Lung (tissue), 11 donors: ENCODE measurements at regions not wholly inside any gene's neighbourhood (a gene's known extent, or its start where the extent isn't known, plus 50 kb on each side); places are given as distances from the start of the nearest gene placed in this dataset.

Source experiments
- ATAC-seq: fragments of 200-7000 bp; cut with Tn5 transposase; one replicate; pipeline ENCODE4 v1.9.1; 2020; ENCODE audit warnings: moderate number of reproducible peaks; ENCODE audit not compliant: insufficient read depth, low FRiP score
- DNase-seq, 3 donors: peaks; one replicate each; pipeline ENCODE4 v3.0.0-alpha.2; 2013 to 2017
- H3K27ac ChIP-seq, 2 donors: one replicate each; pipeline ENCODE4 v1.5.1; 2013; ENCODE audit warnings: mild to moderate bottlenecking in 2 of 2, moderate library complexity in 2 of 2, control low read depth in 1 of 2, inconsistent platforms in 1 of 2, low read depth in 1 of 2, low read length in 1 of 2
- H3K27me3 ChIP-seq, 3 donors: one replicate each; pipeline ENCODE4 v1.5.1; 2013; ENCODE audit warnings: low read length in 2 of 3; ENCODE audit not compliant: control insufficient read depth in 3 of 3, insufficient read depth in 3 of 3
- H3K36me3 ChIP-seq, 4 donors: one replicate each; pipeline ENCODE4 v1.5.1; 2013; ENCODE audit warnings: low read length in 4 of 4, mild to moderate bottlenecking in 1 of 4, moderate library complexity in 1 of 4; ENCODE audit not compliant: control insufficient read depth in 4 of 4, insufficient read depth in 4 of 4
- H3K4me1 ChIP-seq, 5 donors: one replicate each; pipeline ENCODE4 v1.5.1; 2013; ENCODE audit warnings: low read length in 5 of 5, mild to moderate bottlenecking in 2 of 5, moderate library complexity in 1 of 5; ENCODE audit not compliant: control insufficient read depth in 5 of 5, insufficient read depth in 5 of 5
- H3K4me3 ChIP-seq: one replicate; pipeline ENCODE4 v1.5.1; 2013; ENCODE audit warnings: mild to moderate bottlenecking, control low read depth, moderate library complexity
- H3K9ac ChIP-seq, 2 donors: one replicate each; pipeline ENCODE4 v1.5.1; 2013; ENCODE audit warnings: low read length in 2 of 2, control low read depth in 1 of 2; ENCODE audit not compliant: insufficient read depth in 1 of 2
- H3K9me3 ChIP-seq, 4 donors: one replicate each; pipeline ENCODE4 v1.5.1; 2013; ENCODE audit warnings: low read length in 3 of 4, mild to moderate bottlenecking in 1 of 4, moderate library complexity in 1 of 4; ENCODE audit not compliant: control insufficient read depth in 4 of 4, insufficient read depth in 3 of 4
- WGBS, 2 donors: extraction: QIAGEN DNeasy Blood & Tissue Kit; methylation state at CpG; one replicate each; pipeline ENCODE4 v1.1.7; 2013; 5-methylcytosine and 5-hydroxymethylcytosine counted together
- TF ChIP-seq, protein P1 (sequence below): IDR thresholded peaks from 2 replicates; pipeline ENCODE4 v1.5.1; 2012; ENCODE audit warnings: mild to moderate bottlenecking; ENCODE audit errors: control extremely low read depth, extremely low read depth
- donor health status: control.
- donor health status: control.
- donor health status: Bipolar disorder and iron deficiency.
- donor health status: healthy.
- donor health status: DM: yes; HTN: yes; CAD: no.

- ATAC-seq (no peak), DNase-seq (no peak)
- H3K27ac ChIP-seq = peak overlapping the region in 1 of 2 donors; percentile 57
- H3K36me3 ChIP-seq = no peaks in the 10 kb centered on the region
- H3K27me3 ChIP-seq = peaks cover 0 to 2% (median 0%) of the 10 kb centered on the region in 3 donors
- TF ChIP-seq, protein P1, sequence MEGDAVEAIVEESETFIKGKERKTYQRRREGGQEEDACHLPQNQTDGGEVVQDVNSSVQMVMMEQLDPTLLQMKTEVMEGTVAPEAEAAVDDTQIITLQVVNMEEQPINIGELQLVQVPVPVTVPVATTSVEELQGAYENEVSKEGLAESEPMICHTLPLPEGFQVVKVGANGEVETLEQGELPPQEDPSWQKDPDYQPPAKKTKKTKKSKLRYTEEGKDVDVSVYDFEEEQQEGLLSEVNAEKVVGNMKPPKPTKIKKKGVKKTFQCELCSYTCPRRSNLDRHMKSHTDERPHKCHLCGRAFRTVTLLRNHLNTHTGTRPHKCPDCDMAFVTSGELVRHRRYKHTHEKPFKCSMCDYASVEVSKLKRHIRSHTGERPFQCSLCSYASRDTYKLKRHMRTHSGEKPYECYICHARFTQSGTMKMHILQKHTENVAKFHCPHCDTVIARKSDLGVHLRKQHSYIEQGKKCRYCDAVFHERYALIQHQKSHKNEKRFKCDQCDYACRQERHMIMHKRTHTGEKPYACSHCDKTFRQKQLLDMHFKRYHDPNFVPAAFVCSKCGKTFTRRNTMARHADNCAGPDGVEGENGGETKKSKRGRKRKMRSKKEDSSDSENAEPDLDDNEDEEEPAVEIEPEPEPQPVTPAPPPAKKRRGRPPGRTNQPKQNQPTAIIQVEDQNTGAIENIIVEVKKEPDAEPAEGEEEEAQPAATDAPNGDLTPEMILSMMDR = no peak
- no peak overlapping the region for H3K9ac ChIP-seq
- 77 to 91% methylated on average over 7 of the region's 7 CpGs for WGBS, 2 donors
- no peak overlapping the region for H3K4me3 ChIP-seq
- H3K4me1 ChIP-seq = peaks cover 0 to 1% (median 0%) of the 10 kb centered on the region in 5 donors
- peaks cover 0 to 6% (median 0%) of the 10 kb centered on the region in 4 donors for H3K9me3 ChIP-seq
Observed at GRCh38 chrX:39957816-39958566, 139.8 kb downstream of the BCOR start.

- H3K9ac ChIP-seq = no peak overlapping the region
- TF ChIP-seq, protein P1 = no peak
- no peak overlapping the region for H3K27ac ChIP-seq
- peaks cover 0 to 2% (median 0%) of the 10 kb centered on the region in 3 donors for H3K27me3 ChIP-seq
- WGBS, 2 donors = 86 to 100% methylated on average over 5 of the region's 5 CpGs
- peaks cover 0 to 6% (median 0%) of the 10 kb centered on the region in 4 donors for H3K9me3 ChIP-seq
- peaks cover 0 to 1% (median 0%) of the 10 kb centered on the region in 5 donors for H3K4me1 ChIP-seq
- no peak for ATAC-seq
- no peak for DNase-seq
- no peak overlapping the region for H3K4me3 ChIP-seq
- H3K36me3 ChIP-seq = no peaks in the 10 kb centered on the region
Observed at GRCh38 chrX:39958850-39959249, 138.9 kb downstream of the BCOR start.

DNA sequence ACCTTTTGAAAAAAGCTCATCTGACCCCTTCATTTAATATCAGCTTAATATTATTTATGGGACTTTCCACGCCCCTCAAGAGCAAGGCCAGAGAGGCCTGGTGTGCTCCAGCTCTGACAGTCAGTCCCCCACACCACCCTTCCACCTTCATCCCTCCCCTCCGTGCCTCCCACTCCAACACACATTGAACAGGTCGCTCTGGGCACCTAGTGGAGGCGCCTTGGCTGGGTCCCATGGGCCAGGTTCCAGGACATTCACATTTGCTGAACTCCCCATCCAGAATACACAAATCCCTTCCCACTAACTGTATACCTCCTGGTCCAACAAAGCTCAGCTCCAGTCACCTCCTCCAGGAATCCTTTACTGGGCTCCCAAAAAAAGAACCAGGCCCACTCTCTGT, 137.5 kb downstream of the BCOR start:
- Histone ChIP-seq H3K4me1 (no peaks in the 10 kb centered on the region), H3K4me3 (no peak overlapping the region), H3K9me3 (peaks cover 0 to 7% (median 1%) of the 10 kb centered on the region in 4 donors), H3K27me3 (peaks cover 0 to 2% (median 0%) of the 10 kb centered on the region in 3 donors), H3K9ac (no peak overlapping the region), H3K27ac (no peak overlapping the region), H3K36me3 (no peaks in the 10 kb centered on the region)
- DNase-seq = no peak
- WGBS, 2 donors = 80 to 90% methylated on average over 3 to 4 of the region's 4 CpGs
- TF ChIP-seq, protein P1 = no peak
- no peak for ATAC-seq
